ENCODE measurements at regions not wholly inside any gene's neighbourhood (a gene's known extent, or its start where the extent isn't known, plus 50 kb on each side); places are given as distances from the start of the nearest gene placed in this dataset.

DNA sequence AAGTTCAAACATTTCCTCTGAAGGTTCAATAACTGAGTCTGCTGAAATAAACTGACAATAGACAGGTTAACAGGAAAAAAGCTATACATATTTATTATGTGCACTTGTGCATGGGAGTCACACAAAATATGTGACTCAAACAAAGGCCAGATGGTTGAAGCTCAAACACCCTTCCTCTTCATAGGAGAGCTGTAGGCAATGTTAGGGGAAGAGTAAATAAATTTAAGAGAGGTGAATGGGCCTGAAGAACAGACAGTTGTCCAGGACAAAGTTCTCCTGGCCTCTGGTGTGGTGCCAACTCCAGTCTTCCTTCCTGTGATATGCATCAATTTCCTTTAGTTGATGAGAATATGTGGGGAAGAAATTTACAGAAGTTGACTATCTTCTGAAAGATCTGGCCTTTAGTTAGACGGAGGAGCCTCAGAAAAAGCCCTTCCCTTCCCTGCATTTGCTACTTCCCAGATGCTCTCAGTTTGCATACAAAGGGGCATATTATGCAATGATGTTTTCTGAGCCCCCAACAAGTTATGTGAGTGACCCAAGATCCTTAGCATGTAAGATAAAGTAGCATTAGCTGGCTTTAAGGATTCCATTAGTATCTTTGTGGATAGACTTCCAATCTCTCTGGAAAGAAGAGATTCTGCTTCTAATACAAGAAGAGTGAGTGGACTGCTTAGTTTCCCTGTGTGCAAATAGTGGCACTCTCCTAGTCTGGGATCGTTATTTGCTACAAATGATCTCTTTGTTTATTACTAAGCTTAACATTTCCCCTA, 96.4 kb upstream of the IGSF10 start:
- TF ChIP-seq, protein P1, sequence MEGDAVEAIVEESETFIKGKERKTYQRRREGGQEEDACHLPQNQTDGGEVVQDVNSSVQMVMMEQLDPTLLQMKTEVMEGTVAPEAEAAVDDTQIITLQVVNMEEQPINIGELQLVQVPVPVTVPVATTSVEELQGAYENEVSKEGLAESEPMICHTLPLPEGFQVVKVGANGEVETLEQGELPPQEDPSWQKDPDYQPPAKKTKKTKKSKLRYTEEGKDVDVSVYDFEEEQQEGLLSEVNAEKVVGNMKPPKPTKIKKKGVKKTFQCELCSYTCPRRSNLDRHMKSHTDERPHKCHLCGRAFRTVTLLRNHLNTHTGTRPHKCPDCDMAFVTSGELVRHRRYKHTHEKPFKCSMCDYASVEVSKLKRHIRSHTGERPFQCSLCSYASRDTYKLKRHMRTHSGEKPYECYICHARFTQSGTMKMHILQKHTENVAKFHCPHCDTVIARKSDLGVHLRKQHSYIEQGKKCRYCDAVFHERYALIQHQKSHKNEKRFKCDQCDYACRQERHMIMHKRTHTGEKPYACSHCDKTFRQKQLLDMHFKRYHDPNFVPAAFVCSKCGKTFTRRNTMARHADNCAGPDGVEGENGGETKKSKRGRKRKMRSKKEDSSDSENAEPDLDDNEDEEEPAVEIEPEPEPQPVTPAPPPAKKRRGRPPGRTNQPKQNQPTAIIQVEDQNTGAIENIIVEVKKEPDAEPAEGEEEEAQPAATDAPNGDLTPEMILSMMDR (IDR thresholded peaks at IDR 0.05): no peak
- TF ChIP-seq EZH2 (IDR thresholded peaks at IDR 0.05): no peak
